ENCODE measurements at regions not wholly inside any gene's neighbourhood (a gene's known extent, or its start where the extent isn't known, plus 50 kb on each side); places are given as distances from the start of the nearest gene placed in this dataset.

DNA sequence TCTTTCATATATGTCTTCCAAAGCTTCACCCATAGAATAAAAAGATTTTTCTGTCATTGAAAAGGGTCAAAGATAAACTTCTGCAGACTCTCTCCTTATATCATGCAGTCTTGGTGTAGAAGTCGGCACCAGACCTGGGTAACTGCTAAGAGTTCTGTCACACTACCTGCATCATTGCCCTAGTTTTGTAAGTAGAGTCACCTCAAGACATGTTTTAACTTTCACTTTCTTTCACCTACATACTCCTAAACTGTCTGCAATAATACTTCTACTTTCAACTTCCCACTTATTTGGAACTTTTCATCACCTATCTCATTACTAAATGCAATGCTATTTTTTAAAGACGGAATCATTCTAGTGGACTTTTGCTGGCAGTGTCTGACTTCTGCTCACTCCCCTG lies 475.6 kb upstream of the VRK2 start:
- TF ChIP-seq, protein P1, sequence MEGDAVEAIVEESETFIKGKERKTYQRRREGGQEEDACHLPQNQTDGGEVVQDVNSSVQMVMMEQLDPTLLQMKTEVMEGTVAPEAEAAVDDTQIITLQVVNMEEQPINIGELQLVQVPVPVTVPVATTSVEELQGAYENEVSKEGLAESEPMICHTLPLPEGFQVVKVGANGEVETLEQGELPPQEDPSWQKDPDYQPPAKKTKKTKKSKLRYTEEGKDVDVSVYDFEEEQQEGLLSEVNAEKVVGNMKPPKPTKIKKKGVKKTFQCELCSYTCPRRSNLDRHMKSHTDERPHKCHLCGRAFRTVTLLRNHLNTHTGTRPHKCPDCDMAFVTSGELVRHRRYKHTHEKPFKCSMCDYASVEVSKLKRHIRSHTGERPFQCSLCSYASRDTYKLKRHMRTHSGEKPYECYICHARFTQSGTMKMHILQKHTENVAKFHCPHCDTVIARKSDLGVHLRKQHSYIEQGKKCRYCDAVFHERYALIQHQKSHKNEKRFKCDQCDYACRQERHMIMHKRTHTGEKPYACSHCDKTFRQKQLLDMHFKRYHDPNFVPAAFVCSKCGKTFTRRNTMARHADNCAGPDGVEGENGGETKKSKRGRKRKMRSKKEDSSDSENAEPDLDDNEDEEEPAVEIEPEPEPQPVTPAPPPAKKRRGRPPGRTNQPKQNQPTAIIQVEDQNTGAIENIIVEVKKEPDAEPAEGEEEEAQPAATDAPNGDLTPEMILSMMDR (IDR thresholded peaks at IDR 0.05; ENCODE audit: insufficient read depth, low read length, poor library complexity, severe bottlenecking), result no peak
- no peak for TF ChIP-seq EZH2phosphoT487 (conservative IDR thresholded peaks at IDR 0.05; ENCODE audit: low read length)

Data from SU-DHL-6 (cell line).